ENCODE measurements at regions not wholly inside any gene's neighbourhood (a gene's known extent, or its start where the extent isn't known, plus 50 kb on each side); places are given as distances from the start of the nearest gene placed in this dataset.
A peak's percentile ranks its signal among the peaks of the same experiment; 100 is the strongest.

DNA sequence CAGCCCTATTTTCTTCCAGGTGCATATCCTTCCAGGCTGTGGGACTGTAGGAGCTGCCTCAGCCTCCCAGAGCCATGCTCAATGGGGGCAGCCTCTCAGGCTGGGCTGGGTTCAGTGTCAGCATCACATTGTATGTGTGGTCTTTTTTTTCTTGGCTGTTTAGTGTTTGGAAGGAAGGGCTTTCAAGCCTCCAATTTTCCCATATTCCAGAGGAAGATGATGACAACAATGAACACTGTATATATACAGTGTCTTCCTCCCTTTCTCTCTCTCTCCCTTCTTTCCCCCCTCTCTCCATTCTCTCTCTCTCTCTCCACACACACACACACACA, 326.4 kb downstream of the DYSF start:
- TF ChIP-seq, protein P1, sequence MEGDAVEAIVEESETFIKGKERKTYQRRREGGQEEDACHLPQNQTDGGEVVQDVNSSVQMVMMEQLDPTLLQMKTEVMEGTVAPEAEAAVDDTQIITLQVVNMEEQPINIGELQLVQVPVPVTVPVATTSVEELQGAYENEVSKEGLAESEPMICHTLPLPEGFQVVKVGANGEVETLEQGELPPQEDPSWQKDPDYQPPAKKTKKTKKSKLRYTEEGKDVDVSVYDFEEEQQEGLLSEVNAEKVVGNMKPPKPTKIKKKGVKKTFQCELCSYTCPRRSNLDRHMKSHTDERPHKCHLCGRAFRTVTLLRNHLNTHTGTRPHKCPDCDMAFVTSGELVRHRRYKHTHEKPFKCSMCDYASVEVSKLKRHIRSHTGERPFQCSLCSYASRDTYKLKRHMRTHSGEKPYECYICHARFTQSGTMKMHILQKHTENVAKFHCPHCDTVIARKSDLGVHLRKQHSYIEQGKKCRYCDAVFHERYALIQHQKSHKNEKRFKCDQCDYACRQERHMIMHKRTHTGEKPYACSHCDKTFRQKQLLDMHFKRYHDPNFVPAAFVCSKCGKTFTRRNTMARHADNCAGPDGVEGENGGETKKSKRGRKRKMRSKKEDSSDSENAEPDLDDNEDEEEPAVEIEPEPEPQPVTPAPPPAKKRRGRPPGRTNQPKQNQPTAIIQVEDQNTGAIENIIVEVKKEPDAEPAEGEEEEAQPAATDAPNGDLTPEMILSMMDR (IDR thresholded peaks at IDR 0.05; ENCODE audit: low read depth, low read length), result no peak
- in situ Hi-C loops (cut with HindIII; ENCODE audit: low sequenced_read_pairs), result no loop called here
- no peak for DNase-seq (ENCODE audit: low read depth, low spot score)
- H3K4me3 ChIP-seq (ENCODE audit: low read depth, low read length), result no peak overlapping the region

DNA sequence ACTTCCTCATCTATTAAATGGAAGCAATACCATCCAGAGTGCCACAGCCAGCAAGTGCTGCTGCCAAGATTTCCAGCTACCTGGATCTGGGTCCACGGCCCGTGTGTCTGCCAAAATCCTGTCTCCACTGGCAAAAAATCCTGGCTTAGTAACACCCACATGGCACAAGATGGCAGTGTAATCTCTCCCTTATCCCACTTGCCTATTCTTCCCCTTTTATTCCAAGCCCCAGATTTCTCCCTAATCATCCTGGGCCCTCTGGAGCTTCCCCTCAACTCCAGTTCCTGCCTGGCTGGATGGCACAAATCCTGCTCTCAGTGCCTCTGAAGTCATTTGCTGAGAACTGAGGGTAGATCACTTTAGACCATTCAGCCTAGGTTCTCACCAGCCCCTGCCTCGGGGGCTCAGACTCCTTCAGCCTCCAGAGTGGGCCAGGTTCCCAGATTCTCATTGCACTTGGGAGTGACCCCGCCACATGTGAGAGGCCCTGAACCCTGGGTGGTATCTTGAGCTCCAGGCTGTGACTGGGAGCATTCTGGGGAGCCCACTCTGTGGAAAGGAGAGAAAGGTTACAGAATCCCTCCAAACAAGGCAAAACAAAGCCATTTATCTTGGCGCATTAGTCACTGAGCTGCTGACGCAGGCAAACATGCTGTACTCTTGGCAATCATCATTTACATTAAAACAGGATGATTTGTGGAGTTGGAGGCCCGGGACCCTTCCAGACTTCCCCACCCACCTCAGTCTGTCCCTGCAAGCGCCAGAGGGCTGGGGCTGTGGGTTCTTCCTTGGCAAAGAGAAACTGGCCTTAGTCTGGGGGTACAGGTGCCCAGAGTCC, 325.8 kb downstream of the DYSF start:
- peak; percentile 63 for DNase-seq (ENCODE audit: low read depth, low spot score)
- in situ Hi-C loops (cut with HindIII; ENCODE audit: low sequenced_read_pairs), result no loop called here
- H3K4me3 ChIP-seq (ENCODE audit: low read depth, low read length), result no peak overlapping the region
- TF ChIP-seq, protein P1 (IDR thresholded peaks at IDR 0.05; ENCODE audit: low read depth, low read length), result peak; percentile 29

DNA sequence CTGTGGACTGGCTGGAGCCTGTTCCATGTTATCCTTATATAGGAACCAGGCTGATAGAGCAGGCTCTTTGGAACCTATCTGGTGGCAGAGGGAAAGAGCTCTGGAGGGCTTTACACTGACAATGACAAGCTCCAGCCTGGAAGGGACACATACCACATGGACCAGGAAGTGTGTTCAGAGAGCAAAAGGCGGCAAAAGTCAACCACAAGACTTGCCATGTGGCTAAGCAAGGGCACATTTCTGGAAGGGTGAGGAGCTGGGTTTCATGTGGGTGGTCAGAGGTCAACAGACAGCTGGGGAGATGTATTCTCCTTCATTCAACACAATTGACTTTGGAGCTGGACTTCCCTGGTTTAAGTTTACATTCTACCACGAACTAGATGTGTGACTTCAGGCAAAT, 325.2 kb downstream of the DYSF start:
- in situ Hi-C loops (cut with HindIII; ENCODE audit: low sequenced_read_pairs), result no loop called here

DNA sequence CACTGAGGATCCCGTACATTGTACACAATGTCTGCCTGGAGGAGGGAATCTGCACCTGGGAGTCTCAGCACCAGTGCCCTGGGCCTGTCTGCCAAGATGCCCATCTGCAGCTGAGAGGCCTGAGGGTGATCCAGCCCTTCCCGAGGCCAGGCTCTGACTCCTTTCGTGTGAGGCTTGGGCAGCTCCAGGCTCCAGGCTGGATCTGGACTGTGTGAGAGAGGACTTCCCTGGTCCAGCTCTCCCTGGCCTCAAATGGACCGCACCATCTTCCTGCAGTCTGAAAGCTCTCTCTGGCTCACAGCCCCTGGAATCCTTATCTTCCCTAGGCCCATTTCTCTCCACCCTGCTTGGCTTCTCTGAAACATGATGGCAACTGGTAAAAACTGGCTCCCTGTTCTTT, 324.6 kb downstream of the DYSF start:
- in situ Hi-C loops (cut with HindIII; ENCODE audit: low sequenced_read_pairs), result no loop called here
- DNase-seq (ENCODE audit: low read depth, low spot score), result no peak
- TF ChIP-seq, protein P1 (IDR thresholded peaks at IDR 0.05; ENCODE audit: low read depth, low read length), result no peak
- no peak overlapping the region for H3K4me3 ChIP-seq (ENCODE audit: low read depth, low read length)

More for the DNA sequence above, 325.2 kb downstream of the DYSF start:
- no peak for DNase-seq (ENCODE audit: low read depth, low spot score)
- no peak overlapping the region for H3K4me3 ChIP-seq (ENCODE audit: low read depth, low read length)
- TF ChIP-seq, protein P1 (IDR thresholded peaks at IDR 0.05; ENCODE audit: low read depth, low read length), result no peak

DNA sequence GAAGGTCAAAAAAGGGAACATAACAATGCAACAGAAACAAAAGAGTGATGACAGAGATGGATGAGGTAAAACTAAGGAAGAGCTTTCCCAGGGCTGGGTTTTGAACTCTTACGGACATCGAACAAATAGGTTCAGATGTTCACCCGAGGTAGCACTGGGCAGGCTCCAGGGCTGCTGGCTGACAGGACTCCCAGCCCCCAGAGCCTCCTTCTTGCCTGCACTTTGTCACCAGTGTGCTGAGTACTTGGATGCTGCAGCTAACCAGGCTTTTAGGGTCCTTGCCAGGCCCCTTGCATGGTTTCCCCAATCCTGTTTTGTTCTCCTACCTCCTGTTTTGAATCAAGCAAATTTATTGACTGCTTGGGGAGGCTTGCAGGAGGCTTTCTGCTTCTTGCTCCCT, 322.9 kb downstream of the DYSF start:
- TF ChIP-seq, protein P1 (IDR thresholded peaks at IDR 0.05; ENCODE audit: low read depth, low read length), result no peak
- in situ Hi-C loops (cut with HindIII; ENCODE audit: low sequenced_read_pairs), result no loop called here
- DNase-seq (ENCODE audit: low read depth, low spot score), result no peak
- no peak overlapping the region for H3K4me3 ChIP-seq (ENCODE audit: low read depth, low read length)

DNA sequence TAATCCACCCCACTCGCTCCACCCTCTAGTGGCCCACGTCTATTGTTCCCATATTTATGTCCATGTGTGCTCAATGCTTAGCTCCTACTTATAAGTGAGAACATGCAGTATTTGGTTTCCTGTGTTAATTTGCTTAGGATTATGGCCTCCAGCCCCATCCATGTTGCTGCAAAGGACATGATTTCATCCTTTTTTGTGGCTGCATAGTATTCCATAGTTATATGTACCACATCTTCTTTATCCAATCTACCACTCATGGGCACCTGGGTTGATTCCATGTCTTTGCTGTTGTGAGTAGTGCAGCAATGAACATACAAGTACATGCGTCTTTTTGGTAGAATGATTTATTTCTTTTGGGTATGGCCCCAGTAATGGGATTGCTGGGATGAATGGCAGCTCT, 319.9 kb downstream of the DYSF start:
- DNase-seq (ENCODE audit: low read depth, low spot score), result no peak
- in situ Hi-C loops (cut with HindIII; ENCODE audit: low sequenced_read_pairs), result no loop called here
- no peak overlapping the region for H3K4me3 ChIP-seq (ENCODE audit: low read depth, low read length)
- TF ChIP-seq, protein P1 (IDR thresholded peaks at IDR 0.05; ENCODE audit: low read depth, low read length), result no peak
